GM23338 (cell line): ENCODE measurements at regions not wholly inside any gene's neighbourhood (a gene's known extent, or its start where the extent isn't known, plus 50 kb on each side); places are given as distances from the start of the nearest gene placed in this dataset.

Experiments
- CREB1 ChIP-seq: fragments of 250-450 bp; sonication (Bioruptor Pico); IDR thresholded peaks from 2 replicates; pipeline ENCODE4 v1.5.0; 2020; ENCODE audit warnings: low read depth, mild to moderate bottlenecking, moderate library complexity
- CTCF ChIP-seq, 2 experiments: fragments of 200-600 bp in 1 of 2; sonication (generic) in 1 of 2; conservative IDR thresholded peaks; 2 replicates each; pipeline versions ENCODE4 v1.5.1 to v1.6.1; 2016 to 2017; ENCODE audit warnings: antibody characterized with exemption in 2 of 2, low read depth in 2 of 2, mild to moderate bottlenecking in 2 of 2, moderate library complexity in 1 of 2
- ETS1 ChIP-seq: IDR thresholded peaks from 2 replicates; pipeline ENCODE4 v1.6.1; 2016; ENCODE audit warnings: antibody characterized with exemption
- EZH2 ChIP-seq: fragments of 200-600 bp; sonication (generic); IDR thresholded peaks from one replicate; pipeline ENCODE4 v1.8.0; 2017; ENCODE audit warnings: antibody characterized with exemption, mild to moderate bottlenecking, low read depth; ENCODE audit not compliant: unreplicated experiment
- EZH2phosphoT487 ChIP-seq: fragments of 200-600 bp; sonication (generic); IDR thresholded peaks from one replicate; pipeline ENCODE4 v1.8.1; 2018; ENCODE audit warnings: antibody characterized with exemption; ENCODE audit not compliant: unreplicated experiment
- JUNB ChIP-seq: IDR thresholded peaks from one replicate; pipeline ENCODE4 v1.6.1; 2016; ENCODE audit warnings: antibody characterized with exemption; ENCODE audit not compliant: unreplicated experiment
- POLR2AphosphoS5 ChIP-seq: IDR thresholded peaks from 2 replicates; pipeline ENCODE4 v1.6.1; 2016; ENCODE audit warnings: antibody characterized with exemption, low read depth
- STAT1 ChIP-seq: IDR thresholded peaks from one replicate; pipeline ENCODE4 v1.6.1; 2016; ENCODE audit warnings: antibody characterized with exemption; ENCODE audit not compliant: unreplicated experiment
- ZNF114 ChIP-seq: fragments of 250-450 bp; sonication (Bioruptor Pico); IDR thresholded peaks from 2 replicates; pipeline ENCODE4 v1.5.0; 2020; ENCODE audit warnings: mild to moderate bottlenecking, moderate library complexity
- ZNF331 ChIP-seq: fragments of 250-450 bp; sonication (Bioruptor Pico); IDR thresholded peaks from 2 replicates; pipeline ENCODE4 v1.5.0; 2020; ENCODE audit warnings: low read depth, mild to moderate bottlenecking, moderate library complexity
- ZNF462 ChIP-seq: fragments of 250-450 bp; sonication (Bioruptor Pico); IDR thresholded peaks from 2 replicates; pipeline ENCODE4 v1.5.0; 2020; ENCODE audit warnings: mild to moderate bottlenecking, moderate library complexity
- TF ChIP-seq, protein P1 (sequence below): IDR thresholded peaks from one replicate; pipeline ENCODE4 v1.6.1; 2018; ENCODE audit warnings: antibody characterized with exemption; ENCODE audit not compliant: unreplicated experiment

DNA sequence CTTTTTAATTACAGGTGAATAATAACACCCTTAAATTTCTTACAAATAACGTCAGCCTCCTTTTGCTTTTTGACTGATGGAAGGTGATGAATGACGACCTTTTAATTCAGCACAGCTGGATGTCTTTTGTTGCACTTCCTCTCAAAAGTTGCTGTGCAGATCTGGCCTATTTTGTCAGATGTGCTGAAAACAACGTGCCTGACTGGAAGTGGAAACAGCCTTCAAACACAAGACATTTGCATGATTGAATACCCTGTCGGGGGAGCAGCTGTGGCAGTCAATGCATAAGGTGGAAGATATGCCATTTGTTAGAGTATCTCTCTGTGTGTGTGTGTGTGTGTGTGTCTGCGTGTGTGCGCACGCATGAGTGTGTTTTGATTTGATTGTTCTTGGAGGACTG lies 579.7 kb downstream of the SPRY1 start:
- TF ChIP-seq EZH2: no peak
- TF ChIP-seq CTCF (conservative IDR thresholded peaks at IDR 0.05; ENCODE audit: low read depth in 2 of 2): no peak
- no peak for TF ChIP-seq EZH2phosphoT487
- TF ChIP-seq POLR2AphosphoS5: no peak
- no peak for TF ChIP-seq ETS1
- TF ChIP-seq JUNB: no peak
- TF ChIP-seq, protein P1, sequence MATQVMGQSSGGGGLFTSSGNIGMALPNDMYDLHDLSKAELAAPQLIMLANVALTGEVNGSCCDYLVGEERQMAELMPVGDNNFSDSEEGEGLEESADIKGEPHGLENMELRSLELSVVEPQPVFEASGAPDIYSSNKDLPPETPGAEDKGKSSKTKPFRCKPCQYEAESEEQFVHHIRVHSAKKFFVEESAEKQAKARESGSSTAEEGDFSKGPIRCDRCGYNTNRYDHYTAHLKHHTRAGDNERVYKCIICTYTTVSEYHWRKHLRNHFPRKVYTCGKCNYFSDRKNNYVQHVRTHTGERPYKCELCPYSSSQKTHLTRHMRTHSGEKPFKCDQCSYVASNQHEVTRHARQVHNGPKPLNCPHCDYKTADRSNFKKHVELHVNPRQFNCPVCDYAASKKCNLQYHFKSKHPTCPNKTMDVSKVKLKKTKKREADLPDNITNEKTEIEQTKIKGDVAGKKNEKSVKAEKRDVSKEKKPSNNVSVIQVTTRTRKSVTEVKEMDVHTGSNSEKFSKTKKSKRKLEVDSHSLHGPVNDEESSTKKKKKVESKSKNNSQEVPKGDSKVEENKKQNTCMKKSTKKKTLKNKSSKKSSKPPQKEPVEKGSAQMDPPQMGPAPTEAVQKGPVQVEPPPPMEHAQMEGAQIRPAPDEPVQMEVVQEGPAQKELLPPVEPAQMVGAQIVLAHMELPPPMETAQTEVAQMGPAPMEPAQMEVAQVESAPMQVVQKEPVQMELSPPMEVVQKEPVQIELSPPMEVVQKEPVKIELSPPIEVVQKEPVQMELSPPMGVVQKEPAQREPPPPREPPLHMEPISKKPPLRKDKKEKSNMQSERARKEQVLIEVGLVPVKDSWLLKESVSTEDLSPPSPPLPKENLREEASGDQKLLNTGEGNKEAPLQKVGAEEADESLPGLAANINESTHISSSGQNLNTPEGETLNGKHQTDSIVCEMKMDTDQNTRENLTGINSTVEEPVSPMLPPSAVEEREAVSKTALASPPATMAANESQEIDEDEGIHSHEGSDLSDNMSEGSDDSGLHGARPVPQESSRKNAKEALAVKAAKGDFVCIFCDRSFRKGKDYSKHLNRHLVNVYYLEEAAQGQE: no peak
- no peak for TF ChIP-seq CREB1 (CRISPR knock-in tag)
- TF ChIP-seq STAT1: no peak
- no peak for TF ChIP-seq ZNF114 (CRISPR knock-in tag)
- TF ChIP-seq ZNF462 (CRISPR knock-in tag): no peak
- TF ChIP-seq ZNF331: no peak
